Tibial nerve (tissue), 3 donors: ENCODE measurements at regions not wholly inside any gene's neighbourhood (a gene's known extent, or its start where the extent isn't known, plus 50 kb on each side); places are given as distances from the start of the nearest gene placed in this dataset.

Source experiments
- CTCF ChIP-seq, 5 experiments: fragments of 200-600 bp in 3 of 5; fragments of 450-650 bp in 2 of 5; sonication (generic) in 3 of 5; IDR thresholded peaks; one replicate each; pipeline ENCODE4 v1.5.1; 2016 to 2019; ENCODE audit warnings: antibody characterized with exemption in 5 of 5, mild to moderate bottlenecking in 3 of 5, moderate library complexity in 2 of 5
- POLR2A ChIP-seq, 2 donors: fragments of 450-650 bp; IDR thresholded peaks; one replicate each; pipeline ENCODE4 v1.6.1; 2017; ENCODE audit warnings: antibody characterized with exemption in 2 of 2, mild to moderate bottlenecking in 2 of 2, moderate library complexity in 2 of 2

GRCh38 chr15:46556010-46556409 is 921.2 kb downstream of the SQOR start:
- TF ChIP-seq CTCF (IDR thresholded peaks at IDR 0.05): no peak
- TF ChIP-seq POLR2A (IDR thresholded peaks at IDR 0.05): no peak
